ENCODE measurements at regions not wholly inside any gene's neighbourhood (a gene's known extent, or its start where the extent isn't known, plus 50 kb on each side); places are given as distances from the start of the nearest gene placed in this dataset.

DNA sequence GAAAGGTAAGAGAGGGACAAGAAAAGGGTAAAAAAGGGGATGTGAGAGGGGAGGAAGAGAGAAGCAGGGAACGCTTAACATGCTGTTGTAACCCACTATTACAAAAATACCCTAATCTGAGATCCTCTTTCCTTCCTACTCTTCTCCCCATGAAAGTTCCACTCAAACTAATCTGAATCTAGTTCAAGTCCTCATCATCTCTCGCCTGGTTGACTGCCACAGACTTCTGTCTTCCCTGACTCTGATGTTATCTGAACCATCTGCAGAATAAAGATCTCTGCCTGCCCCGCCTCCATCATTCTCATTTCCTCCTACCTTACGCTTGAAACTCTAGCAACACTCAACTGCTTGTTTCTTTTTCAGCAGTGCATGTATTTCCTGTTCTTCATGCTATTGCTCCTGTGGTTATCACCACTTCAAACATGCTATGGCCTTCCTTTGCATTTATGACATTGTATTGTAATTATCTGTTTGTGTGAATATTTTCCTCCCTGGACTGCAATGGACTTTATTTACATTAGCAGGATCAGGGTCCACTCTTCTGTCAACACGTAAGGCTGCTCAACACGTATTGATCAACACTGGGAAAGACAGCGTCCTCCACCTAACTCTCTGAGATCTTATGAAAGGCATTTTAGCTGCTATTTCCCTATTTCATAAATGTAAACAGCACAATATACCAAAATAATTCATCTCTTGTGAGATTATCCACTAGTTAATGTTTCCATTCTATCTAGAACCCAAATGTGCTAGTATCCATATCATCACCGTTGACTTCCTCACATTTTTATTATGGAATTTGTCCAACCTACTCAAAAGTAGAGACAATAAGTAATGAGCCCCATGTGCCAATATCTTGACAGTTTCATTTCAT is 215.5 kb upstream of the USP25 start (continued):
- TF ChIP-seq, protein P1, sequence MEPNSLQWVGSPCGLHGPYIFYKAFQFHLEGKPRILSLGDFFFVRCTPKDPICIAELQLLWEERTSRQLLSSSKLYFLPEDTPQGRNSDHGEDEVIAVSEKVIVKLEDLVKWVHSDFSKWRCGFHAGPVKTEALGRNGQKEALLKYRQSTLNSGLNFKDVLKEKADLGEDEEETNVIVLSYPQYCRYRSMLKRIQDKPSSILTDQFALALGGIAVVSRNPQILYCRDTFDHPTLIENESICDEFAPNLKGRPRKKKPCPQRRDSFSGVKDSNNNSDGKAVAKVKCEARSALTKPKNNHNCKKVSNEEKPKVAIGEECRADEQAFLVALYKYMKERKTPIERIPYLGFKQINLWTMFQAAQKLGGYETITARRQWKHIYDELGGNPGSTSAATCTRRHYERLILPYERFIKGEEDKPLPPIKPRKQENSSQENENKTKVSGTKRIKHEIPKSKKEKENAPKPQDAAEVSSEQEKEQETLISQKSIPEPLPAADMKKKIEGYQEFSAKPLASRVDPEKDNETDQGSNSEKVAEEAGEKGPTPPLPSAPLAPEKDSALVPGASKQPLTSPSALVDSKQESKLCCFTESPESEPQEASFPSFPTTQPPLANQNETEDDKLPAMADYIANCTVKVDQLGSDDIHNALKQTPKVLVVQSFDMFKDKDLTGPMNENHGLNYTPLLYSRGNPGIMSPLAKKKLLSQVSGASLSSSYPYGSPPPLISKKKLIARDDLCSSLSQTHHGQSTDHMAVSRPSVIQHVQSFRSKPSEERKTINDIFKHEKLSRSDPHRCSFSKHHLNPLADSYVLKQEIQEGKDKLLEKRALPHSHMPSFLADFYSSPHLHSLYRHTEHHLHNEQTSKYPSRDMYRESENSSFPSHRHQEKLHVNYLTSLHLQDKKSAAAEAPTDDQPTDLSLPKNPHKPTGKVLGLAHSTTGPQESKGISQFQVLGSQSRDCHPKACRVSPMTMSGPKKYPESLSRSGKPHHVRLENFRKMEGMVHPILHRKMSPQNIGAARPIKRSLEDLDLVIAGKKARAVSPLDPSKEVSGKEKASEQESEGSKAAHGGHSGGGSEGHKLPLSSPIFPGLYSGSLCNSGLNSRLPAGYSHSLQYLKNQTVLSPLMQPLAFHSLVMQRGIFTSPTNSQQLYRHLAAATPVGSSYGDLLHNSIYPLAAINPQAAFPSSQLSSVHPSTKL (CRISPR knock-in tag; IDR thresholded peaks at IDR 0.05): peak; percentile 98
- TF ChIP-seq, protein P2, sequence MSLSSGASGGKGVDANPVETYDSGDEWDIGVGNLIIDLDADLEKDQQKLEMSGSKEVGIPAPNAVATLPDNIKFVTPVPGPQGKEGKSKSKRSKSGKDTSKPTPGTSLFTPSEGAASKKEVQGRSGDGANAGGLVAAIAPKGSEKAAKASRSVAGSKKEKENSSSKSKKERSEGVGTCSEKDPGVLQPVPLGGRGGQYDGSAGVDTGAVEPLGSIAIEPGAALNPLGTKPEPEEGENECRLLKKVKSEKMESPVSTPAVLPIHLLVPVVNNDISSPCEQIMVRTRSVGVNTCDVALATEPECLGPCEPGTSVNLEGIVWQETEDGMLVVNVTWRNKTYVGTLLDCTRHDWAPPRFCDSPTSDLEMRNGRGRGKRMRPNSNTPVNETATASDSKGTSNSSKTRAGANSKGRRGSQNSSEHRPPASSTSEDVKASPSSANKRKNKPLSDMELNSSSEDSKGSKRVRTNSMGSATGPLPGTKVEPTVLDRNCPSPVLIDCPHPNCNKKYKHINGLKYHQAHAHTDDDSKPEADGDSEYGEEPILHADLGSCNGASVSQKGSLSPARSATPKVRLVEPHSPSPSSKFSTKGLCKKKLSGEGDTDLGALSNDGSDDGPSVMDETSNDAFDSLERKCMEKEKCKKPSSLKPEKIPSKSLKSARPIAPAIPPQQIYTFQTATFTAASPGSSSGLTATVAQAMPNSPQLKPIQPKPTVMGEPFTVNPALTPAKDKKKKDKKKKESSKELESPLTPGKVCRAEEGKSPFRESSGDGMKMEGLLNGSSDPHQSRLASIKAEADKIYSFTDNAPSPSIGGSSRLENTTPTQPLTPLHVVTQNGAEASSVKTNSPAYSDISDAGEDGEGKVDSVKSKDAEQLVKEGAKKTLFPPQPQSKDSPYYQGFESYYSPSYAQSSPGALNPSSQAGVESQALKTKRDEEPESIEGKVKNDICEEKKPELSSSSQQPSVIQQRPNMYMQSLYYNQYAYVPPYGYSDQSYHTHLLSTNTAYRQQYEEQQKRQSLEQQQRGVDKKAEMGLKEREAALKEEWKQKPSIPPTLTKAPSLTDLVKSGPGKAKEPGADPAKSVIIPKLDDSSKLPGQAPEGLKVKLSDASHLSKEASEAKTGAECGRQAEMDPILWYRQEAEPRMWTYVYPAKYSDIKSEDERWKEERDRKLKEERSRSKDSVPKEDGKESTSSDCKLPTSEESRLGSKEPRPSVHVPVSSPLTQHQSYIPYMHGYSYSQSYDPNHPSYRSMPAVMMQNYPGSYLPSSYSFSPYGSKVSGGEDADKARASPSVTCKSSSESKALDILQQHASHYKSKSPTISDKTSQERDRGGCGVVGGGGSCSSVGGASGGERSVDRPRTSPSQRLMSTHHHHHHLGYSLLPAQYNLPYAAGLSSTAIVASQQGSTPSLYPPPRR (CRISPR knock-in tag; IDR thresholded peaks at IDR 0.05; ENCODE audit: borderline replicate concordance): peak; percentile 90
- TF ChIP-seq, protein P3, sequence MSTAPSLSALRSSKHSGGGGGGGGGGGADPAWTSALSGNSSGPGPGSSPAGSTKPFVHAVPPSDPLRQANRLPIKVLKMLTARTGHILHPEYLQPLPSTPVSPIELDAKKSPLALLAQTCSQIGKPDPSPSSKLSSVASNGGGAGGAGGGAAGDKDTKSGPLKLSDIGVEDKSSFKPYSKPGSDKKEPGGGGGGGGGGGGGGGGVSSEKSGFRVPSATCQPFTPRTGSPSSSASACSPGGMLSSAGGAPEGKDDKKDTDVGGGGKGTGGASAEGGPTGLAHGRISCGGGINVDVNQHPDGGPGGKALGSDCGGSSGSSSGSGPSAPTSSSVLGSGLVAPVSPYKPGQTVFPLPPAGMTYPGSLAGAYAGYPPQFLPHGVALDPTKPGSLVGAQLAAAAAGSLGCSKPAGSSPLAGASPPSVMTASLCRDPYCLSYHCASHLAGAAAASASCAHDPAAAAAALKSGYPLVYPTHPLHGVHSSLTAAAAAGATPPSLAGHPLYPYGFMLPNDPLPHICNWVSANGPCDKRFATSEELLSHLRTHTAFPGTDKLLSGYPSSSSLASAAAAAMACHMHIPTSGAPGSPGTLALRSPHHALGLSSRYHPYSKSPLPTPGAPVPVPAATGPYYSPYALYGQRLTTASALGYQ (CRISPR knock-in tag; IDR thresholded peaks at IDR 0.05): peak; percentile 77
- 0 out of 2 replicates have a peak, but pooled peaks have one; percentile 52 for TF ChIP-seq KMT2B (CRISPR knock-in tag; IDR thresholded peaks at IDR 0.05)
- peak; percentile 68; the same call in 1 of the 2 replicates for TF ChIP-seq HOXD1 (CRISPR knock-in tag; IDR thresholded peaks at IDR 0.05)
- TF ChIP-seq, protein P4, sequence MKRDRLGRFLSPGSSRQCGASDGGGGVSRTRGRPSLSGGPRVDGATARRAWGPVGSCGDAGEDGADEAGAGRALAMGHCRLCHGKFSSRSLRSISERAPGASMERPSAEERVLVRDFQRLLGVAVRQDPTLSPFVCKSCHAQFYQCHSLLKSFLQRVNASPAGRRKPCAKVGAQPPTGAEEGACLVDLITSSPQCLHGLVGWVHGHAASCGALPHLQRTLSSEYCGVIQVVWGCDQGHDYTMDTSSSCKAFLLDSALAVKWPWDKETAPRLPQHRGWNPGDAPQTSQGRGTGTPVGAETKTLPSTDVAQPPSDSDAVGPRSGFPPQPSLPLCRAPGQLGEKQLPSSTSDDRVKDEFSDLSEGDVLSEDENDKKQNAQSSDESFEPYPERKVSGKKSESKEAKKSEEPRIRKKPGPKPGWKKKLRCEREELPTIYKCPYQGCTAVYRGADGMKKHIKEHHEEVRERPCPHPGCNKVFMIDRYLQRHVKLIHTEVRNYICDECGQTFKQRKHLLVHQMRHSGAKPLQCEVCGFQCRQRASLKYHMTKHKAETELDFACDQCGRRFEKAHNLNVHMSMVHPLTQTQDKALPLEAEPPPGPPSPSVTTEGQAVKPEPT (CRISPR knock-in tag; IDR thresholded peaks at IDR 0.05; ENCODE audit: low read depth): no peak
- TF ChIP-seq SIX4 (CRISPR knock-in tag; IDR thresholded peaks at IDR 0.05): peak; percentile 52; the same call in 1 of the 2 replicates
- no peak for TF ChIP-seq ZNF329 (CRISPR knock-in tag; IDR thresholded peaks at IDR 0.05; ENCODE audit: low read depth)
- TF ChIP-seq CREM (IDR thresholded peaks at IDR 0.05): peak; percentile 90
- no peak for TF ChIP-seq CREM (CRISPR knock-in tag; IDR thresholded peaks at IDR 0.05)
